Hematopoietic multipotent progenitor cell treated with erythropoietin and hydrocortisone succinate and interleukin-3 and kit ligand, for 4 days (in vitro differentiated cells): ENCODE measurements at regions not wholly inside any gene's neighbourhood (a gene's known extent, or its start where the extent isn't known, plus 50 kb on each side); places are given as distances from the start of the nearest gene placed in this dataset.

Experiments used
- DNase-seq: peaks from one replicate; pipeline ENCODE4 v3.0.0-alpha.2; 2015

DNA sequence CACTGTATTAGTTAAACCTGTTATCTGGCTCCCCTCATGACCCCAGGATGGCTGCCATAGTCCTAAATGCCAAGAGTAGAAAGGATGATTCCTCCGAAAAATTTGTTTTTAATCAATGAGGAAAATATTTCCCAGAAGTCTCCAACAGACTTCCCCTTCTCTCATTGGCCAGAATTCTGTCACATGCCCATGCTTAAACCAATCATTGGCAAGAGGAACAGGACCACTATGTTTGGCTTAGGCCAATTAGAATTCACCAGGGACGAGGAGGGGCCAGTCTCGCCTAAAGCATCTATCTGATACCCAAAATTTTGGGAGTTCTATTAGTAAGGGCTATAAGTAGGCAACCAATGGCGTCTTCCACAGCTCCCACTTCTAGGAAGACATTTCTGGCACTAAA lies 71.2 kb upstream of the IL6 start:
- no peak for DNase-seq

DNA sequence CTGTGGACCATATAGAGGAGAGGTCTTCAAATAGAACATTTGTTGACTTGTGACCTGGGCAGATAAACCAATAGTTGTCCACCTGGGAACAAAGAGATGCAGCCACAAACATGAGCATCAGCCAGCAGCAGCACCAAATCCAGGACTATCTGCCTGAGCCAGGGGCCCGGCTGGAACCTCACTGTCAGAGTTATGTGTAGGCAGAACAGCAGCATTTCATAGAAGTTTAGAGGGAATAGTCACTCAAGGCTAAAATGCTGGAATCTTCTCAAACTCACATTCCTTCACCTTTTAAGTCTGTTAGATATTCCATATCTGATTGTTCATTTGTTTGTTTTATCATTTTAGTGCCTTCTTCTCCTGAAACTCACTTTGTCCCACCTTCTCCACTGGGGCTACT lies 72.2 kb upstream of the IL6 start:
- DNase-seq: no peak

DNA sequence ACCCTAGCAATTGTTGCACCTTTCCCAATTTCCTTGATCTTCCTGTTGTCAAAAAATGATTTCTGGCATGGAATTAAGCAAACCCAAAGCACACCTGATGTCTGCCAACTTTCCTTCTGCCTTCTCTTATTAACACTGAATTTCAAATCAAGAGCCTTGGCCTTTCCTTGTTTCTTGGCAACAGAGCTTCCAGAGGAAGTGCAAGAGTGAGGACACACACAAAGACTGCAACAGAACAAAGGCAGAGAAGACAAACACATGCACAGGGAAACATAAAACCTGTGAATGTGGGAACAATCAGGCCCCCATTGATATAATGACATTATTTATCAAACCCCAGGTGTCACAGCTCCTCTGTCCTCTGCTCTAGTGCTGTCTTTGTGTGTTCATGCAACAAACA lies 73.0 kb upstream of the IL6 start:
- no peak for DNase-seq

GRCh38 chr7:22651534-22652243 lies 75.3 kb upstream of the IL6 start:
- DNase-seq: no peak

DNA sequence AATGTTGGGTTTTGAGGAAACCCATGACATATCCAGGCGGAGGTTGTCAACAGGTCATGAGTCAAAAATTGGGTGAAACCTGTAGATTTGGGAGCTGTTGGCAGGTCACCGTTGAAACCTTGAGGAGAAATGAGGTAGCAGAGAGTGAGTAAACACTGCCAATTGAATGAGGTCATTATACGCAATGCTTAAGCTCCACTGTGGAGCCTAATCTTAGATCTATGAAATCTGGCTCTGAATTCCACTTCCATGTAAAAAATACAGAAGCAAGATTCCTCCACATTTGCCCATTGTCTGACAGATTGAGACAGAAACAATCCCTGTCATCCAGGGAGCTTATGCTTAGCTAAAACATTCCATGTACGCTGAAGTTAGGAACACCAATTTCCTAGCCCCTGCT lies 76.0 kb upstream of the IL6 start:
- no peak for DNase-seq

- no peak for DNase-seq
Measured at GRCh38 chr7:22649686-22650085, 77.3 kb upstream of the IL6 start.

GRCh38 chr7:22647451-22648257 lies 79.3 kb upstream of the IL6 start:
- no peak for DNase-seq

DNA sequence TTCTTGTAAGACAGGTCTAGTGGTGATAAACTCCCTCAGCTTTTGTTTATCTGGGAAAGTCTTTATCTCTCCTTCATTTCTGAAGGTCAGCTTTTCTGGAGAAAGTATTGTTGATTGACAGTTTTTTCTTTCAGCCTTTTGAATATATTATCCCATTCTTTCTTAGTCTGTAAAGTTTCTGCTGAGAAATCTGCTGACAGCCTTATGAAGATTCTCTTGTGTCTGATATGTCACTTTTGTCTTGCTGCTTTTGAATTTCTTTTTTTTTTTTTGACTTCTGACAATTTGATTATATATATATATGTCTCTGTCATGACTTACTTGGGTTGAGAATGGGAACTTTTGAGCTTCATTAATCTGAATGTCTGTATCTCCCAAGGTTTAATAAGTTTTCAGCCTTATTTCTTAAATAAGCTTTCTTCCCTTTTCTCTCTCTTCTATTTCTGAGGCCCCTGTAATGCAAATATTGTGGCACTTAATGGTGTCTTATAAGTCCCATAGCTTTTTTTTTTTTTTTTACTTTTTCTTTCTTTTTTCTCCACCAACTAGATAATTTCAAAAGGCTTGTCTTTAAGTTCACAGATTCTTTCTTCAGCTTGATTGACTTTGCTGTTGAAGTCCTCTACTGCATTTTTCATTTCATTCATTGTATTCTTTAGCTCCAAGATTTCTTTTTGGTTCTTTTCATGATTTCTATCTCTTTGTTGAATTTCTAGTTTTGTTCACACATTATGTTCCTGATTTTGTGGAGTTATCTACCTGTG lies 81.4 kb upstream of the IL6 start:
- DNase-seq: no peak

DNA sequence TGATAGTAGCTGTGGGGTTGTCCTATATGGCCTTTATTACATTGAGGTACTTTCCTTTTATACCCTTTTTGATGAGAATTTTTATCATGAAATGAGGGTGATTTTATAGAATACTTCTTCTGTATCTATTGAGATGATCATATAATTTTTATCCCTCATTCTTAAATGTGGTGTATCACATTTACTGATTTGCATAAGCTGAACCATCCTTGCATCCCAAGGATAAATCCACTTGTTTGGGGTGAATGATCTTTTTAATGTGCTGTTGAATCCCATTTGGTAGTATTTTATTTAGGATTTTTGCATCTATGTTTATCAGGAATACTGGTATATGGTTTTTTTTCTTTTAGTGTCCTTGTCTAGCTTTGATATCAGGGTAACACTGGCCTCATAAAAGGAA lies 84.5 kb upstream of the IL6 start:
- no peak for DNase-seq

GRCh38 chr7:22640269-22640668 lies 86.7 kb upstream of the IL6 start:
- no peak for DNase-seq

DNA sequence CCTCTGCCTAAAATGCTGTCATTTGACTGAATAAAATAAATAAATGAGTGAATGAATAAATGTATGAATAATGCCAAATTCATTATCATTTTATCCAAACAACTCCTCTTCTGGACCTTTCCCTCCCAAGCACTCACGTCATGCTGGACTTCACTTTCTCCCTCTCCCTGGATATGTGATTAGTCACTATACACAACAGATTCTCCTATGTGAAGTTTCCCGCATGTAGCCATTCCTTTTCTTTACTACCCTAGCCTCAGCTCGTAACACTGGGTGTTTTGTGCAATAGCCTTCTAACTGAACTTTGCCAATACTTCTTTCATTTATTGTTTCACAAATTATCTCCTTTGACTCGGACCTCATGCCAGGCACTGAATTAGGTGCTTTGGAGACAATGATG lies 87.6 kb upstream of the IL6 start:
- no peak for DNase-seq

- DNase-seq: no peak
Measured at GRCh38 chr7:22635349-22635748, 91.7 kb upstream of the IL6 start.

- no peak for DNase-seq
Measured at GRCh38 chr7:22633954-22634474, 93.0 kb upstream of the IL6 start.

DNA sequence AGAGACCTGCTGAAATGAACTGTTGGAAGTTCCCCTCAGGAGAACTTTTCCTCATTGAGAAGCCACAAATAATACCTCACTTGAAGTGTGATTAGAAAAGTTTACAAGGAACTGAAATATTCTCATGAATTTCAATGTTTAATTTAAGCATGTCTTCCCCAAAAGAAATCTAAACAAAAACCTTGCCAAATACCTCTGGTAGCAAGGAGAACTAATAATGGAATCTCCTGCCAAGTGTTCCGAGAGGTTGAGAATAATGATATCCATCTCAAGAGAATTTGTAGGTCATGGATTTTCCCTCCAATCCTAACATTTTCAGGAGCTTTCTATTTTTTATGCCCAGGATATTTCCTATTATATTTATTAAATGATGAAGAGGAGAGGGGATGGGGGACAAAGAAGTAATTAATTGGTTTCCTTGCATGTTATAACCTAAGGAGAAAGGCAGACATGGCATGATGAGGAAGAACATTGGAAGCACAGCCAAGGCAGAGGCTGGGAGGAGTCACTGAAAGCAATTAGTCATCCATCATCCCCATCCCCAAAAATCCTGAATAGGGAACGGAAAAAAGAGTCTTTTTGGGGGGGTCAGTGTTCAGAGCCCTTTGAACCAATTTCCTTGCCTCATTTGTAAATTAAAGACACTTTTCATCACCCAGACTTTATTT lies 93.6 kb upstream of the IL6 start:
- no peak for DNase-seq

DNA sequence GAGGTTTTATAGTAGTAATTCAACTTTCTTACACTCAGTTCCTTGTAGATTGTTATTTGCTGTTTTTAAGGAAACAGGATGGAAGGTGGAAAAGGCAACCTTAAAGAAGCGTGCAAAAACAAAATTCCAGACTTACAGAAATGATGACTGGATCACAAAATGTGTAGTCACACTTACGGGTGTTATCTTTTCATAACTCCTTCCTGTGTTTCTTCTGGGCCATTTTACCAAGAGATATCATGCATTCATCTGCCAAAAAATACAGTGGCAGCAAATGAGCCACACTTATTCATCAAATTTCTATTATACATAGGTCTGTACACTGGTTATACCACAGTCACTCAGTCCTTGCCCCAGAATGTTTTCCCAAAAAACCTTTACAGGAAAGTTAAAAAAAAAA lies 94.3 kb upstream of the IL6 start:
- no peak for DNase-seq

GRCh38 chr7:22631730-22632129 lies 95.3 kb upstream of the IL6 start:
- DNase-seq: no peak

GRCh38 chr7:22630069-22630468 lies 96.9 kb upstream of the IL6 start:
- no peak for DNase-seq

GRCh38 chr7:22629056-22629455 lies 97.9 kb upstream of the IL6 start:
- DNase-seq: no peak

DNA sequence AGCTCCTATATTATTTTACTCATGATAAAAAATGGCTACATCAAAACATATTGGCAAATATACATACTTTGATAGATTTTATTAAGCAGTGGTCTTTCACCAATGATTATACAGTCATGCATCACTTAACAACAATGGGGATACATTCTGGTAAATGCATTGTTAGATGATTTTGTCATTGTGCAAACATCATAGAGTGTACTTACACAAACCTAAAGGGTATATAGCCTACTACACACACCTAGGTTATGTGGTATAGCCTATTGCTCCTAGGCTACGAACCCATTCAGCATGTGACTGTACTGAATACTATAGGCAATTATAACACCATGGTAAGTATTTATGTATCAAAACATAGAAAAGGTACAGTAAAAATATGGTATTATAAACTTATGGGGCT lies 98.9 kb upstream of the IL6 start:
- DNase-seq: no peak

GRCh38 chr7:22627136-22627535 lies 99.9 kb upstream of the IL6 start:
- DNase-seq: no peak

DNA sequence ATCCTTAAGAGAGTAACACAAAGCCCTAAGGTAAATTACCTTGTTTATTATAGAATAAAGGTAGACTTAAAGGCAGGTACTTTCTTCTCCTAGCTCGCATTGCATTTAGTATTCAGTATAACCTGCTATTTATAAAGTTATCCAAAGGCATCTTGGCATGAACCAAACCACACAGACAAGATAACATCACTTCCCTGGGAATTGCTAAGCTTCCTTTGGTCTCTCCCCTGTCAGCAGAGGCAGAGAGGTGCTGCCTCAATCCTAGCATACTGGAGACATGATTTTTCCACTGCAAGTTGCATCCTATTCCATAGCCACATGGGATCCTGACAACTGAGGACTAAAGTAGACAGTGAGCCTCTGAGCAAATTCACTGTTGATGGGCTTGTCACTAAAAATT lies 101.7 kb upstream of the IL6 start:
- DNase-seq: no peak

GRCh38 chr7:22624781-22625180 lies 102.2 kb upstream of the IL6 start:
- DNase-seq: no peak

GRCh38 chr7:22622116-22622785 lies 104.7 kb upstream of the IL6 start:
- no peak for DNase-seq
